OCI-LY3 (cell line): ENCODE measurements at regions not wholly inside any gene's neighbourhood (a gene's known extent, or its start where the extent isn't known, plus 50 kb on each side); places are given as distances from the start of the nearest gene placed in this dataset.

Experiments used
- H2AFZ ChIP-seq: fragments of 200-600, 300-600 bp; shearing (Covaris generic); 2 replicates; pipeline ENCODE4 v1.6.0; 2014; ENCODE audit warnings: antibody characterized with exemption, low read depth, low read length
- H3K27ac ChIP-seq: fragments of 200-600, 300-600 bp; sonication (generic); 2 replicates; pipeline ENCODE4 v1.5.1; 2014; ENCODE audit warnings: mild to moderate bottlenecking, low read length, moderate library complexity, mixed read lengths
- H3K27me3 ChIP-seq: fragments of 200-600, 300-600 bp; sonication (generic); 2 replicates; pipeline ENCODE4 v1.6.1; 2014; ENCODE audit warnings: low read depth, low read length, mixed read lengths
- H3K36me3 ChIP-seq: fragments of 200-600, 300-600 bp; sonication (generic); replicated peaks from 2 replicates; pipeline ENCODE3; 2014; ENCODE audit warnings: low read depth, low read length, mixed read lengths
- H3K4me1 ChIP-seq: fragments of 300-600, 200-600 bp; sonication (generic); 2 replicates; pipeline ENCODE4 v1.6.1; 2014; ENCODE audit warnings: low read length, mixed read lengths
- H3K4me2 ChIP-seq: fragments of 200-600, 300-600 bp; sonication (generic); 2 replicates; pipeline ENCODE4 v1.6.1; 2014; ENCODE audit warnings: low read length, mixed read lengths
- H3K4me3 ChIP-seq: fragments of 300-600, 200-600 bp; sonication (generic); 2 replicates; pipeline ENCODE4 v1.5.1; 2014; ENCODE audit warnings: antibody characterized with exemption, mild to moderate bottlenecking, low read length, moderate library complexity
- H3K79me2 ChIP-seq: fragments of 300-600, 200-600 bp; shearing (Covaris generic); 2 replicates; pipeline ENCODE4 v1.6.1; 2014; ENCODE audit warnings: mild to moderate bottlenecking, low read length, mixed read lengths
- H3K9ac ChIP-seq: fragments of 300-600, 200-600 bp; shearing (Covaris generic); 2 replicates; pipeline ENCODE4 v1.6.0; 2014; ENCODE audit warnings: mild to moderate bottlenecking, low read length, moderate library complexity
- H3K9me3 ChIP-seq: fragments of 200-600, 300-600 bp; shearing (Covaris generic); 2 replicates; pipeline ENCODE4 v1.6.1; 2014; ENCODE audit warnings: low read length, mixed read lengths; ENCODE audit not compliant: insufficient read depth
- H4K20me1 ChIP-seq: fragments of 200-600, 300-600 bp; sonication (generic); 2 replicates; pipeline ENCODE4 v1.6.1; 2016; ENCODE audit warnings: low read length, mixed read lengths; ENCODE audit not compliant: insufficient read depth
- EZH2phosphoT487 ChIP-seq: fragments of 200-600 bp; shearing (Covaris generic); IDR thresholded peaks from 2 replicates; pipeline ENCODE4 v1.6.1; 2018; ENCODE audit warnings: antibody characterized with exemption, mixed run types, low read depth
- TF ChIP-seq, protein P1 (sequence below): fragments of 200-600, 300-600 bp; sonication (generic); IDR thresholded peaks from 2 replicates; pipeline ENCODE4 v1.5.1; 2014; ENCODE audit warnings: antibody characterized with exemption, low read length, low read depth

DNA sequence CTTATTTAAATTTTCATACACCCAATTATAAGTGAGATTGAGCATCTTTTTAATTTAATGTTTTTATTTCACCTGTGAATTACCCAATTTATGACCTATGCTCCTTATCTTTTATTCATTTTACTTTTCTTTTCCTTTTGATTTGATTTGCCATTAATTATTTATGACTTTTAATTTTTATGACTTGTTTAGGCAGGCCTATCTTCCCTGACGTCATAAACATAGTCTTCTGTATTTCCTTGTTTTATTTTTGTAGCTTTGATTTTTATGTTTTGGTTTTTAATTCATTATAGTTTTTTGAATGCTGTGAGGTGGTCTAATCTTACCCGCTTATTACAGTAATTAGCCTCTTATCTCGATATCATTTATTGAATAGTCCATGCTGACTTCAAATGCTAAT, 467.1 kb upstream of the FAR2 start:
- H3K36me3 ChIP-seq: no peaks in the 10 kb centered on the region
- no peaks in the 10 kb centered on the region for H3K27me3 ChIP-seq
- TF ChIP-seq EZH2phosphoT487: no peak
- TF ChIP-seq, protein P1, sequence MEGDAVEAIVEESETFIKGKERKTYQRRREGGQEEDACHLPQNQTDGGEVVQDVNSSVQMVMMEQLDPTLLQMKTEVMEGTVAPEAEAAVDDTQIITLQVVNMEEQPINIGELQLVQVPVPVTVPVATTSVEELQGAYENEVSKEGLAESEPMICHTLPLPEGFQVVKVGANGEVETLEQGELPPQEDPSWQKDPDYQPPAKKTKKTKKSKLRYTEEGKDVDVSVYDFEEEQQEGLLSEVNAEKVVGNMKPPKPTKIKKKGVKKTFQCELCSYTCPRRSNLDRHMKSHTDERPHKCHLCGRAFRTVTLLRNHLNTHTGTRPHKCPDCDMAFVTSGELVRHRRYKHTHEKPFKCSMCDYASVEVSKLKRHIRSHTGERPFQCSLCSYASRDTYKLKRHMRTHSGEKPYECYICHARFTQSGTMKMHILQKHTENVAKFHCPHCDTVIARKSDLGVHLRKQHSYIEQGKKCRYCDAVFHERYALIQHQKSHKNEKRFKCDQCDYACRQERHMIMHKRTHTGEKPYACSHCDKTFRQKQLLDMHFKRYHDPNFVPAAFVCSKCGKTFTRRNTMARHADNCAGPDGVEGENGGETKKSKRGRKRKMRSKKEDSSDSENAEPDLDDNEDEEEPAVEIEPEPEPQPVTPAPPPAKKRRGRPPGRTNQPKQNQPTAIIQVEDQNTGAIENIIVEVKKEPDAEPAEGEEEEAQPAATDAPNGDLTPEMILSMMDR: no peak
- H3K27ac ChIP-seq: no peak overlapping the region
- H3K4me2 ChIP-seq: no peak overlapping the region
- no peak overlapping the region for H3K9ac ChIP-seq
- no peak overlapping the region for H3K4me3 ChIP-seq
- no peaks in the 10 kb centered on the region for H3K79me2 ChIP-seq
- H3K4me1 ChIP-seq: peaks cover 6% of the 10 kb centered on the region; the same call in 1 of the 2 replicates
- no peaks in the 10 kb centered on the region for H3K9me3 ChIP-seq
- H4K20me1 ChIP-seq: no peaks in the 10 kb centered on the region
- H2AFZ ChIP-seq: no peak overlapping the region

DNA sequence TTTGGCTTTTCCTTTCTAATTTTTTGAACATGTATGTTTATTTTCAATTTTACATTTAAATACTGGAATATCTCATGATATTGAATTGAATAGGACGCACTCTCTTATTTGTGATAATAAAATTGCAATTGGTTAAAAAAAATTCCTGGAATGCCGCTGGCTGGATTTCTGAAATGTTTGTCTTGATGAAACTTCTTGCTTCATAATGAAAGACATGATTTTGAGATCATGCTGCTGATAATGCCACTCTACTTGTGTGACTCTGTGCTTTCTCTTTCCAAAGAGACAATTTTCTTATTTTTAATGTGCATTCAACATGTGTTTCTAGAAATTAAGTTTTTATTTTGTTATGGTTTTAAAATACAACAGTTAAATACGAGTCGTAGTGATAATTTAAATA, 465.7 kb upstream of the FAR2 start:
- Histone ChIP-seq H2AFZ (no peak overlapping the region), H3K9ac (no peak overlapping the region), H4K20me1 (no peaks in the 10 kb centered on the region), H3K79me2 (no peaks in the 10 kb centered on the region), H3K27ac (no peak overlapping the region), H3K4me2 (no peak overlapping the region), H3K4me1 (peaks cover 6% of the 10 kb centered on the region; the same call in 1 of the 2 replicates), H3K27me3 (no peaks in the 10 kb centered on the region), H3K36me3 (no peaks in the 10 kb centered on the region), H3K9me3 (no peaks in the 10 kb centered on the region), H3K4me3 (no peak overlapping the region)
- TF ChIP-seq, protein P1: no peak
- TF ChIP-seq EZH2phosphoT487: no peak

DNA sequence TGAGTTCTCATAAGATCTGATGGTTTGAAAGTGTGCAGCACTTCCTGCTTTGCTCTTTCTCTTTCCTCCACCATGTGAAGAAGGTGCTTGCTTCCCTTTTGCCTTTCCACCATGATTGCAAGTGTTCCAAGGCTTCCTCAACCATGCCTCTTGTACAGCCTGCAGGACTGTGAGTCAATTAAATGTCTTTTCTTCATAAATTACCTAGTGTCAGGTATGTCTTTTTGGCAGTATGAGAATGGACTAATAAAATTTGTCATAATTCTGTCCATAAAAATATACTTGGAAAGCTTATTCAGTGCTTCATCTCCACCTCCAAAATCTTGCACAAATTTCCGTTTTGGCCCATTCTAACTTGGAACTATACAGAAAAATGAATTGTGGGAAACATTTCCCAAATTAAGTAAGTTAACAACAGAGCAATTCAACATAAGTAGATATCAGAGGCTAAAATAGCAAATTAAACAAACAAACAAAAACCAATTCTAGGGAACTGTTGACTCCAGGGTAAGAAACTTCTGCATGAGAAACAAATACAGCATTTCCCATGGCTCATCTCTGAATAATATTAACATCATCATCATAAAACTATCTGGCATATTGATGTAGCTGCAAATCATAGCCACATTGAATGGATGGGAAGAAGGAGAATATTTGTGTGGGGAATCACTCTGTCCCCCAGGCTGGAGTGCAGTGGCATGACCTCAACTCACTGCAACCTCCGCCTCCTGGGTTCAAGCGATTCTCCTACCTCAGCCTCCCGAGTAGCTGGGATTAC, 459.5 kb upstream of the FAR2 start:
- Histone ChIP-seq H3K79me2 (no peaks in the 10 kb centered on the region), H3K9ac (no peak overlapping the region), H3K4me3 (no peak overlapping the region), H3K27me3 (no peaks in the 10 kb centered on the region), H3K4me1 (no peaks in the 10 kb centered on the region), H3K36me3 (no peaks in the 10 kb centered on the region), H3K27ac (no peak overlapping the region), H3K4me2 (no peak overlapping the region), H4K20me1 (no peaks in the 10 kb centered on the region), H3K9me3 (no peaks in the 10 kb centered on the region), H2AFZ (no peak overlapping the region)
- no peak for TF ChIP-seq EZH2phosphoT487
- TF ChIP-seq, protein P1: no peak

DNA sequence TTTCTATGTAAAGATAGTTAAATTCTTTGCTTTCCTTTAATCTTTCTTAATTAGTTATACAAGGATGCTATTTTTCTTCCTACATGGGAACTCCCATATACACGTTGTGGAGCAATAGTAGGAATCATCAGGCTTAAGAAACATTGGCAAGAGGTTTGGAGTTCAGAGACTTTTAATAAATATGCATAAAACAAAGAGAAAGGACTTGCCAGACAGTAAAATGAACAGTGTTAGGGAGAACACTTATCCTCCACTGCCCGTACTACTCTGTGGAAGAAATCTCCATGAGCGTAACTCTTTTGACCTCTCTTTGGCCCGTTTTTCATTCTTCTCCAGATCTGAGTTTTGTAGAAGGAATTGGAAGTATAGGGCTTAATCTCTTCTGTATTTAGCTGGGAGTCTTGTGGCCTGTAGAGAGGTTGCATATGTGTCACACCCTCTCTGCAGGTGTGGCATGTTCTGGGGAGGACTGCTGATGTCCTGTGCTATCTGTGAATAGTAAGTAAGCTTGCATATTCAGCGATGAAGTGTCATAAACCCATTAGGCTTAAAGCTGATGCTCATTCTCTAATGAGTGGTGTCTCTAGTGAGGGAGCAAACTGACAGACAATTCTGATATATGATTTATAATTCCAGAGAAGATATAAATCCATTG, 455.4 kb upstream of the FAR2 start:
- Histone ChIP-seq H3K4me1 (peaks cover 3% of the 10 kb centered on the region), H4K20me1 (no peaks in the 10 kb centered on the region), H3K4me3 (no peak overlapping the region), H3K36me3 (no peaks in the 10 kb centered on the region), H3K9ac (no peak overlapping the region), H3K9me3 (no peaks in the 10 kb centered on the region), H2AFZ (no peak overlapping the region), H3K27ac (no peak overlapping the region), H3K27me3 (no peaks in the 10 kb centered on the region), H3K4me2 (no peak overlapping the region), H3K79me2 (no peaks in the 10 kb centered on the region)
- TF ChIP-seq, protein P1: no peak
- no peak for TF ChIP-seq EZH2phosphoT487
